GM12892 (cell line): ENCODE measurements at regions not wholly inside any gene's neighbourhood (a gene's known extent, or its start where the extent isn't known, plus 50 kb on each side); places are given as distances from the start of the nearest gene placed in this dataset.

Experiments used
- POLR2A ChIP-seq: IDR thresholded peaks from 2 replicates; pipeline ENCODE4 v1.6.1; 2011; ENCODE audit warnings: low read depth, low read length, control low read depth
- POLR2AphosphoS5 ChIP-seq: IDR thresholded peaks from 2 replicates; pipeline ENCODE4 v1.6.1; 2011; ENCODE audit warnings: low read depth, low read length, control low read depth
- TAF1 ChIP-seq: IDR thresholded peaks from 2 replicates; pipeline ENCODE4 v1.6.1; 2011; ENCODE audit warnings: low read depth, mild to moderate bottlenecking, control low read depth, low read length, borderline replicate concordance

- no peak for TF ChIP-seq POLR2A
- no peak for TF ChIP-seq POLR2AphosphoS5
- no peak for TF ChIP-seq TAF1
Measured at GRCh38 chr5:119746984-119747383, 117.6 kb downstream of the FAM170A start.
